ENCODE measurements at regions not wholly inside any gene's neighbourhood (a gene's known extent, or its start where the extent isn't known, plus 50 kb on each side); places are given as distances from the start of the nearest gene placed in this dataset.

GRCh38 chr3:64974401-64974800, 286.6 kb upstream of the ADAMTS9 start:
- H3K27me3 ChIP-seq (ENCODE audit: control insufficient read depth, insufficient read depth, low read length): peaks cover 2% of the 10 kb centered on the region; the same call in 1 of the 2 replicates
- POLR2A ChIA-PET: no interaction called here
- no peak overlapping the region for H3K4me3 ChIP-seq (ENCODE audit: low read depth, low read length)
- no peaks in the 10 kb centered on the region for H3K36me3 ChIP-seq (ENCODE audit: control insufficient read depth, insufficient read depth, low read length)
- no peak for TF ChIP-seq CTCF (IDR thresholded peaks at IDR 0.05; ENCODE audit: insufficient read depth, low read depth, low read length)
- no peak for DNase-seq (ENCODE audit: low read depth)
- CTCF ChIA-PET: interaction anchor here (0.6 kb wide), 1 partner anchor 32 kb away, joined by 3 read pairs; no protein-coding TSS in a partner anchor

GRCh38 chr3:64972793-64973192, 285.0 kb upstream of the ADAMTS9 start:
- Histone ChIP-seq H3K36me3 (ENCODE audit: control insufficient read depth, insufficient read depth, low read length) (no peaks in the 10 kb centered on the region), H3K4me3 (ENCODE audit: low read depth, low read length) (no peak overlapping the region), H3K27me3 (ENCODE audit: control insufficient read depth, insufficient read depth, low read length) (peaks cover 2% of the 10 kb centered on the region; the same call in 1 of the 2 replicates)
- no peak for DNase-seq (ENCODE audit: low read depth)
- no peak for TF ChIP-seq CTCF (IDR thresholded peaks at IDR 0.05; ENCODE audit: insufficient read depth, low read depth, low read length)
- ChIA-PET POLR2A (no interaction called here), CTCF (no interaction called here)

- no peak for DNase-seq (ENCODE audit: low read depth)
- POLR2A ChIA-PET: no interaction called here
- peaks cover 2% of the 10 kb centered on the region; the same call in 1 of the 2 replicates for H3K27me3 ChIP-seq (ENCODE audit: control insufficient read depth, insufficient read depth, low read length)
- CTCF ChIA-PET: interaction anchor here (0.8 kb wide), 1 partner anchor 11 kb away, joined by 4 read pairs; no protein-coding TSS in a partner anchor
- no peaks in the 10 kb centered on the region for H3K36me3 ChIP-seq (ENCODE audit: control insufficient read depth, insufficient read depth, low read length)
- H3K4me3 ChIP-seq (ENCODE audit: low read depth, low read length): no peak overlapping the region
- no peak for TF ChIP-seq CTCF (IDR thresholded peaks at IDR 0.05; ENCODE audit: insufficient read depth, low read depth, low read length)
Observed at GRCh38 chr3:64971602-64972001, 283.8 kb upstream of the ADAMTS9 start.

DNA sequence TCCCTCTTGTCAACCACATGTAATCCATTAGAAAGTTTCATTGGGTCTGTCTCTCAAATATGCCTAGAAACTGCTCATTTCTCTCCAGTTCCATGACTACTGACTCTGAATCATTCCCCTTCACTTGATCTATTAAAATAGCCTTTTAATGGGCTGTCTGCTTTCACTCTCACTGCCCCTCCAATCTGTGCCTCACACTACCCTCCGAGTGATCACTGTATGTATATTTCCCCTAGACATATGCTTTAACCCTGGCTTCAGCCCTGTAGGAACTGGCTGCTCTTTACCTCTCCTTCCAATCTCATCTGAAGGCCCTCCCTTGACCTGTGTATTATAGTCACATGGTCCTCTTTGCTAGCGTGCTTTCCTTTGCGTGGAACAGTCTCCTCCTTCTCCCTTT, 282.8 kb upstream of the ADAMTS9 start:
- ChIA-PET CTCF (interaction anchor here (0.8 kb wide), 1 partner anchor 10 kb away, joined by 4 read pairs; no protein-coding TSS in a partner anchor), POLR2A (interaction anchor here (0.5 kb wide), 1 partner anchor 57 kb away, joined by 6 read pairs; no protein-coding TSS in a partner anchor)
- Histone ChIP-seq H3K27me3 (ENCODE audit: control insufficient read depth, insufficient read depth, low read length) (peaks cover 2% of the 10 kb centered on the region; the same call in 1 of the 2 replicates), H3K36me3 (ENCODE audit: control insufficient read depth, insufficient read depth, low read length) (no peaks in the 10 kb centered on the region), H3K4me3 (ENCODE audit: low read depth, low read length) (no peak overlapping the region)
- no peak for TF ChIP-seq CTCF (IDR thresholded peaks at IDR 0.05; ENCODE audit: insufficient read depth, low read depth, low read length)
- DNase-seq (ENCODE audit: low read depth): no peak

DNA sequence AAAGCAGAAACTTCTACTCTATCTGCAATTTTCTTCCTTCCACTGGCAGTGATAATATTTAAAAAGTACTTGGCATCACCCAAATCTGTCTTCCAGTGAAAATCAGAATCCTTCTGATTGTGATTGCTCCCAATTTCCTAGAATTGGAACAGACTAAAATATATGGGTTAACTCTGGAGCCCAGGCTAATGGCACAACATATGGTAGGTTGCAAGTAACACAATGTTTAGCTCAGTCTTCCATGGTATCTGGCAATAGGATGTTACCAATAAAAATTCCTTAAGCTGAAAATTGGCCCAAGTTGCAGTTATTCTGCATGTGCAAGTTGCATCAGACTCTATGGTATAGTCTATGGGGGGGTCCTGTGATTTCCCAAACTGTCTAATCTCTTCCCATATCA, 273.5 kb upstream of the ADAMTS9 start:
- H3K36me3 ChIP-seq (ENCODE audit: control insufficient read depth, insufficient read depth, low read length): no peaks in the 10 kb centered on the region
- no peak overlapping the region for H3K4me3 ChIP-seq (ENCODE audit: low read depth, low read length)
- TF ChIP-seq CTCF (IDR thresholded peaks at IDR 0.05; ENCODE audit: insufficient read depth, low read depth, low read length): no peak
- ChIA-PET CTCF (interaction anchor here (0.7 to 0.8 kb wide), 2 partner anchors 10 to 15 kb away, joined by 3 to 4 read pairs; no protein-coding TSS in a partner anchor), POLR2A (no interaction called here)
- H3K27me3 ChIP-seq (ENCODE audit: control insufficient read depth, insufficient read depth, low read length): no peaks in the 10 kb centered on the region
- DNase-seq (ENCODE audit: low read depth): no peak

Data from BJ (cell line).